Activated B cell treated with CpG ODN at 0.5 μM for 24 hours (primary cell): ENCODE measurements at regions not wholly inside any gene's neighbourhood (a gene's known extent, or its start where the extent isn't known, plus 50 kb on each side); places are given as distances from the start of the nearest gene placed in this dataset.

ENCODE experiments used
- ATAC-seq: fragments of 200-7000 bp; cut with Tn5 transposase; one replicate; pipeline ENCODE4 v1.10.0; 2021; ENCODE audit warnings: low read depth, mild to moderate bottlenecking, moderate library complexity
- CTCF ChIA-PET: fragments of 350-600 bp; sonication (Branson Sonifier 250); formaldehyde crosslinking; loops from one replicate; lab custom pipeline; 2021; ENCODE audit warnings: antibody characterized with exemption; lab: Charles Lee
- POLR2A ChIA-PET: fragments of 350-600 bp; sonication (Branson Sonifier 250); formaldehyde crosslinking; loops from one replicate; lab custom pipeline; 2021; ENCODE audit warnings: antibody characterized with exemption; lab: Charles Lee
- DNase-seq: peaks from one replicate; pipeline ENCODE4 v3.0.0; 2022
- H3K27ac Mint-ChIP-seq: one replicate; pipeline ENCODE4 v1.8.0; 2020; ENCODE audit warnings: mixed read lengths
- H3K27me3 Mint-ChIP-seq: one replicate; pipeline ENCODE4 v1.8.0; 2021; ENCODE audit warnings: mixed read lengths
- H3K36me3 Mint-ChIP-seq: one replicate; pipeline ENCODE4 v1.8.0; 2021; ENCODE audit warnings: low read depth, mixed read lengths
- H3K4me1 Mint-ChIP-seq: one replicate; pipeline ENCODE4 v1.8.0; 2021; ENCODE audit warnings: mixed read lengths
- H3K4me3 Mint-ChIP-seq: one replicate; pipeline ENCODE4 v1.8.0; 2020; ENCODE audit warnings: mild to moderate bottlenecking, mixed read lengths
- H3K9me3 Mint-ChIP-seq: one replicate; pipeline ENCODE4 v1.8.0; 2020; ENCODE audit warnings: mixed read lengths
- CTCF ChIP-seq: fragments of 200-600 bp; IDR thresholded peaks from one replicate; pipeline ENCODE4 v1.8.0; 2022; ENCODE audit warnings: antibody characterized with exemption, mild to moderate bottlenecking
- intact Hi-C: fragments of 100-400 bp; cut with micrococcal nuclease; formaldehyde crosslinking; loops from one replicate; pipeline ENCODE4 v1.15.1; 2024

GRCh38 chr3:159807137-159808040 is 181.2 kb upstream of the IL12A start:
- no peak for TF ChIP-seq CTCF
- no peaks in the 10 kb centered on the region for H3K4me1 Mint-ChIP-seq
- no peak overlapping the region for H3K4me3 Mint-ChIP-seq
- CTCF ChIA-PET, result interaction anchor here (1.0 to 1.2 kb wide), 2 partner anchors 22 to 485 kb away, joined by 3 read pairs; no protein-coding TSS in a partner anchor
- H3K9me3 Mint-ChIP-seq, result no peaks in the 10 kb centered on the region
- POLR2A ChIA-PET, result no interaction called here
- no peak for DNase-seq
- no peak overlapping the region for H3K27ac Mint-ChIP-seq
- H3K36me3 Mint-ChIP-seq, result no peaks in the 10 kb centered on the region
- intact Hi-C loops, result loop anchor here (10.0 kb wide), 1 partner anchor 673 kb away; no protein-coding TSS in a partner anchor
- no peaks in the 10 kb centered on the region for H3K27me3 Mint-ChIP-seq
- ATAC-seq, result no peak

GRCh38 chr3:159813822-159814531 is 174.7 kb upstream of the IL12A start:
- DNase-seq (no peak), ATAC-seq (no peak)
- Mint-ChIP-seq H3K9me3 (no peaks in the 10 kb centered on the region), H3K27me3 (peaks cover 3% of the 10 kb centered on the region), H3K36me3 (no peaks in the 10 kb centered on the region), H3K27ac (no peak overlapping the region), H3K4me1 (no peaks in the 10 kb centered on the region), H3K4me3 (no peak overlapping the region)
- ChIA-PET POLR2A (no interaction called here), CTCF (no interaction called here)
- intact Hi-C loops, result no loop called here
- no peak for TF ChIP-seq CTCF

- CTCF ChIA-PET, result no interaction called here
- intact Hi-C loops, result no loop called here
- Mint-ChIP-seq H3K27me3 (peaks cover 3% of the 10 kb centered on the region), H3K9me3 (no peaks in the 10 kb centered on the region), H3K36me3 (no peaks in the 10 kb centered on the region), H3K4me3 (no peak overlapping the region), H3K27ac (no peak overlapping the region), H3K4me1 (peaks cover 2% of the 10 kb centered on the region)
- DNase-seq (no peak), ATAC-seq (no peak)
- TF ChIP-seq CTCF, result no peak
- POLR2A ChIA-PET, result no interaction called here
Observed at GRCh38 chr3:159816512-159816911, 172.1 kb upstream of the IL12A start.

GRCh38 chr3:159817126-159817525 is 171.5 kb upstream of the IL12A start:
- no peak for ATAC-seq

More at GRCh38 chr3:159817126-159817525, 171.5 kb upstream of the IL12A start:
- ChIA-PET POLR2A (no interaction called here), CTCF (interaction anchor here (2.1 kb wide), 1 partner anchor 13 kb away, joined by 4 read pairs; no protein-coding TSS in a partner anchor)
- Mint-ChIP-seq H3K27me3 (peaks cover 3% of the 10 kb centered on the region), H3K36me3 (no peaks in the 10 kb centered on the region), H3K9me3 (no peaks in the 10 kb centered on the region), H3K4me3 (no peak overlapping the region), H3K27ac (no peak overlapping the region), H3K4me1 (peaks cover 2% of the 10 kb centered on the region)
- TF ChIP-seq CTCF, result no peak
- no peak for DNase-seq
- intact Hi-C loops, result no loop called here
